WTC11 (cell line): ENCODE measurements at regions not wholly inside any gene's neighbourhood (a gene's known extent, or its start where the extent isn't known, plus 50 kb on each side); places are given as distances from the start of the nearest gene placed in this dataset.

ENCODE experiments used
- ATAC-seq: fragments of 200-7000 bp; cut with Tn5 transposase; 2 replicates; pipeline ENCODE4 v1.10.0; 2021; ENCODE audit warnings: mild to moderate bottlenecking, moderate library complexity
- CTCF ChIA-PET: fragments of 300-600 bp; sonication (Branson Sonifier 250); formaldehyde crosslinking; loops from one replicate; lab custom pipeline; 2021; ENCODE audit warnings: antibody characterized with exemption; lab: Charles Lee
- POLR2A ChIA-PET: fragments of 350-600 bp; sonication (Branson Sonifier 250); formaldehyde crosslinking; loops from one replicate; lab custom pipeline; 2021; ENCODE audit warnings: antibody characterized with exemption; lab: Charles Lee
- DNase-seq: peaks from one replicate; pipeline ENCODE4 v3.0.0; 2021; ENCODE audit warnings: low spot score
- H3K27ac Mint-ChIP-seq: 2 replicates; pipeline ENCODE4 v1.8.0; 2021; ENCODE audit warnings: mixed read lengths
- H3K27me3 Mint-ChIP-seq: 2 replicates; pipeline ENCODE4 v1.8.0; 2021; ENCODE audit warnings: low read depth, mild to moderate bottlenecking, moderate library complexity, mixed read lengths
- H3K36me3 Mint-ChIP-seq: 2 replicates; pipeline ENCODE4 v1.8.0; 2021; ENCODE audit warnings: mixed read lengths
- H3K4me1 Mint-ChIP-seq: 2 replicates; pipeline ENCODE4 v1.8.0; 2022; ENCODE audit warnings: mixed read lengths
- H3K4me3 Mint-ChIP-seq: 2 replicates; pipeline ENCODE4 v1.8.0; 2021; ENCODE audit warnings: mild to moderate bottlenecking, moderate library complexity, mixed read lengths
- H3K9me3 Mint-ChIP-seq: 2 replicates; pipeline ENCODE4 v1.8.0; 2021; ENCODE audit warnings: mixed read lengths
- ELF4 ChIP-seq: sonication (generic); formaldehyde crosslinking; IDR thresholded peaks from 2 replicates; pipeline ENCODE4 v1.8.1; 2022; ENCODE audit warnings: low read depth, mild to moderate bottlenecking, moderate library complexity, missing genetic modification reagents
- ESRRA ChIP-seq: sonication (generic); formaldehyde crosslinking; IDR thresholded peaks from 2 replicates; pipeline ENCODE4 v1.8.1; 2022; ENCODE audit warnings: mild to moderate bottlenecking, missing genetic modification reagents, borderline replicate concordance
- GTF2I ChIP-seq: fragments of 250-450 bp; sonication (Bioruptor Pico); conservative IDR thresholded peaks from 2 replicates; pipeline ENCODE4 v1.4.0; 2021; ENCODE audit warnings: mild to moderate bottlenecking
- NFE2L1 ChIP-seq: sonication (generic); formaldehyde crosslinking; IDR thresholded peaks from 2 replicates; pipeline ENCODE4 v1.8.1; 2023; ENCODE audit warnings: missing genetic modification reagents
- ZNF263 ChIP-seq: sonication (generic); formaldehyde crosslinking; IDR thresholded peaks from 2 replicates; pipeline ENCODE4 v1.8.1; 2022; ENCODE audit warnings: low read depth, mild to moderate bottlenecking, moderate library complexity, missing genetic modification reagents
- ZNF671 ChIP-seq: fragments of 250-450 bp; sonication (Bioruptor Pico); IDR thresholded peaks from 2 replicates; pipeline ENCODE4 v1.8.0; 2021; ENCODE audit warnings: mild to moderate bottlenecking
- TF ChIP-seq, protein P1 (sequence below): sonication (generic); formaldehyde crosslinking; IDR thresholded peaks from 2 replicates; pipeline ENCODE4 v1.8.1; 2023; ENCODE audit warnings: mild to moderate bottlenecking, missing genetic modification reagents, borderline replicate concordance
- TF ChIP-seq, protein P2 (sequence below): sonication (generic); formaldehyde crosslinking; IDR thresholded peaks from 2 replicates; pipeline ENCODE4 v1.8.0; 2022; ENCODE audit warnings: missing genetic modification reagents
- TF ChIP-seq, protein P3 (sequence below): sonication (generic); formaldehyde crosslinking; IDR thresholded peaks from 2 replicates; pipeline ENCODE4 v1.8.1; 2022; ENCODE audit warnings: mild to moderate bottlenecking, missing genetic modification reagents, moderate library complexity, borderline replicate concordance
- TF ChIP-seq, protein P4 (sequence below): sonication (generic); formaldehyde crosslinking; IDR thresholded peaks from 2 replicates; pipeline ENCODE4 v1.8.1; 2022; ENCODE audit warnings: low read depth, missing genetic modification reagents, borderline replicate concordance
- TF ChIP-seq, protein P5 (sequence below): sonication (generic); formaldehyde crosslinking; IDR thresholded peaks from 2 replicates; pipeline ENCODE4 v1.8.1; 2023; ENCODE audit warnings: mild to moderate bottlenecking, missing genetic modification reagents
- TF ChIP-seq, protein P6 (sequence below): fragments of 250-450 bp; sonication (Bioruptor Pico); IDR thresholded peaks from 2 replicates; pipeline ENCODE4 v2.1.2; 2022; ENCODE audit warnings: mild to moderate bottlenecking, moderate library complexity
- TF ChIP-seq, protein P7 (sequence below): fragments of 250-450 bp; sonication (Bioruptor Pico); IDR thresholded peaks from 2 replicates; pipeline ENCODE4 v1.8.0; 2021; ENCODE audit warnings: mild to moderate bottlenecking

DNA sequence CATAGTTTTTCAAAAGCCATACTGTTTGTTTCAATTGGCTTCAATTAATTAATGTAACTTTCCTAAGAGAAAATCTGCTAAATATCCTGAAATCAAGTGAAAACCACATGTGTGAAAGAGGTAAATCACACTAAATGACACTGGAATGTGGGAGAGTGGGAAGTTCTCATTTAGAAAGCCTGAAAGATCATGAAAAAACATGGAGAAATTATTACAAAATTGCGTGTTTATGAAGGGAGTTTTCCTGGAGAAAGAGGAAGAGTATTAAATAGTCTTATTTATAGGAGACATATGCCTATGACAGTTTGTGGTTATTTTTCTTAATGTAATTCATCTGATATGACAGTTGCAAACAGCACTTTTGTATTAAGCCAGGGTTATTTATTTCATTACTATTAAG, 183.7 kb downstream of the DKK2 start (continued):
- TF ChIP-seq, protein P1, sequence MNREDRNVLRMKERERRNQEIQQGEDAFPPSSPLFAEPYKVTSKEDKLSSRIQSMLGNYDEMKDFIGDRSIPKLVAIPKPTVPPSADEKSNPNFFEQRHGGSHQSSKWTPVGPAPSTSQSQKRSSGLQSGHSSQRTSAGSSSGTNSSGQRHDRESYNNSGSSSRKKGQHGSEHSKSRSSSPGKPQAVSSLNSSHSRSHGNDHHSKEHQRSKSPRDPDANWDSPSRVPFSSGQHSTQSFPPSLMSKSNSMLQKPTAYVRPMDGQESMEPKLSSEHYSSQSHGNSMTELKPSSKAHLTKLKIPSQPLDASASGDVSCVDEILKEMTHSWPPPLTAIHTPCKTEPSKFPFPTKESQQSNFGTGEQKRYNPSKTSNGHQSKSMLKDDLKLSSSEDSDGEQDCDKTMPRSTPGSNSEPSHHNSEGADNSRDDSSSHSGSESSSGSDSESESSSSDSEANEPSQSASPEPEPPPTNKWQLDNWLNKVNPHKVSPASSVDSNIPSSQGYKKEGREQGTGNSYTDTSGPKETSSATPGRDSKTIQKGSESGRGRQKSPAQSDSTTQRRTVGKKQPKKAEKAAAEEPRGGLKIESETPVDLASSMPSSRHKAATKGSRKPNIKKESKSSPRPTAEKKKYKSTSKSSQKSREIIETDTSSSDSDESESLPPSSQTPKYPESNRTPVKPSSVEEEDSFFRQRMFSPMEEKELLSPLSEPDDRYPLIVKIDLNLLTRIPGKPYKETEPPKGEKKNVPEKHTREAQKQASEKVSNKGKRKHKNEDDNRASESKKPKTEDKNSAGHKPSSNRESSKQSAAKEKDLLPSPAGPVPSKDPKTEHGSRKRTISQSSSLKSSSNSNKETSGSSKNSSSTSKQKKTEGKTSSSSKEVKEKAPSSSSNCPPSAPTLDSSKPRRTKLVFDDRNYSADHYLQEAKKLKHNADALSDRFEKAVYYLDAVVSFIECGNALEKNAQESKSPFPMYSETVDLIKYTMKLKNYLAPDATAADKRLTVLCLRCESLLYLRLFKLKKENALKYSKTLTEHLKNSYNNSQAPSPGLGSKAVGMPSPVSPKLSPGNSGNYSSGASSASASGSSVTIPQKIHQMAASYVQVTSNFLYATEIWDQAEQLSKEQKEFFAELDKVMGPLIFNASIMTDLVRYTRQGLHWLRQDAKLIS (CRISPR knock-in tag): no peak
- TF ChIP-seq, protein P2, sequence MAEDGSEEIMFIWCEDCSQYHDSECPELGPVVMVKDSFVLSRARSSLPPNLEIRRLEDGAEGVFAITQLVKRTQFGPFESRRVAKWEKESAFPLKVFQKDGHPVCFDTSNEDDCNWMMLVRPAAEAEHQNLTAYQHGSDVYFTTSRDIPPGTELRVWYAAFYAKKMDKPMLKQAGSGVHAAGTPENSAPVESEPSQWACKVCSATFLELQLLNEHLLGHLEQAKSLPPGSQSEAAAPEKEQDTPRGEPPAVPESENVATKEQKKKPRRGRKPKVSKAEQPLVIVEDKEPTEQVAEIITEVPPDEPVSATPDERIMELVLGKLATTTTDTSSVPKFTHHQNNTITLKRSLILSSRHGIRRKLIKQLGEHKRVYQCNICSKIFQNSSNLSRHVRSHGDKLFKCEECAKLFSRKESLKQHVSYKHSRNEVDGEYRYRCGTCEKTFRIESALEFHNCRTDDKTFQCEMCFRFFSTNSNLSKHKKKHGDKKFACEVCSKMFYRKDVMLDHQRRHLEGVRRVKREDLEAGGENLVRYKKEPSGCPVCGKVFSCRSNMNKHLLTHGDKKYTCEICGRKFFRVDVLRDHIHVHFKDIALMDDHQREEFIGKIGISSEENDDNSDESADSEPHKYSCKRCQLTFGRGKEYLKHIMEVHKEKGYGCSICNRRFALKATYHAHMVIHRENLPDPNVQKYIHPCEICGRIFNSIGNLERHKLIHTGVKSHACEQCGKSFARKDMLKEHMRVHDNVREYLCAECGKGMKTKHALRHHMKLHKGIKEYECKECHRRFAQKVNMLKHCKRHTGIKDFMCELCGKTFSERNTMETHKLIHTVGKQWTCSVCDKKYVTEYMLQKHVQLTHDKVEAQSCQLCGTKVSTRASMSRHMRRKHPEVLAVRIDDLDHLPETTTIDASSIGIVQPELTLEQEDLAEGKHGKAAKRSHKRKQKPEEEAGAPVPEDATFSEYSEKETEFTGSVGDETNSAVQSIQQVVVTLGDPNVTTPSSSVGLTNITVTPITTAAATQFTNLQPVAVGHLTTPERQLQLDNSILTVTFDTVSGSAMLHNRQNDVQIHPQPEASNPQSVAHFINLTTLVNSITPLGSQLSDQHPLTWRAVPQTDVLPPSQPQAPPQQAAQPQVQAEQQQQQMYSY (CRISPR knock-in tag): no peak
- TF ChIP-seq, protein P3, sequence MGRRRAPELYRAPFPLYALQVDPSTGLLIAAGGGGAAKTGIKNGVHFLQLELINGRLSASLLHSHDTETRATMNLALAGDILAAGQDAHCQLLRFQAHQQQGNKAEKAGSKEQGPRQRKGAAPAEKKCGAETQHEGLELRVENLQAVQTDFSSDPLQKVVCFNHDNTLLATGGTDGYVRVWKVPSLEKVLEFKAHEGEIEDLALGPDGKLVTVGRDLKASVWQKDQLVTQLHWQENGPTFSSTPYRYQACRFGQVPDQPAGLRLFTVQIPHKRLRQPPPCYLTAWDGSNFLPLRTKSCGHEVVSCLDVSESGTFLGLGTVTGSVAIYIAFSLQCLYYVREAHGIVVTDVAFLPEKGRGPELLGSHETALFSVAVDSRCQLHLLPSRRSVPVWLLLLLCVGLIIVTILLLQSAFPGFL (CRISPR knock-in tag): no peak

DNA sequence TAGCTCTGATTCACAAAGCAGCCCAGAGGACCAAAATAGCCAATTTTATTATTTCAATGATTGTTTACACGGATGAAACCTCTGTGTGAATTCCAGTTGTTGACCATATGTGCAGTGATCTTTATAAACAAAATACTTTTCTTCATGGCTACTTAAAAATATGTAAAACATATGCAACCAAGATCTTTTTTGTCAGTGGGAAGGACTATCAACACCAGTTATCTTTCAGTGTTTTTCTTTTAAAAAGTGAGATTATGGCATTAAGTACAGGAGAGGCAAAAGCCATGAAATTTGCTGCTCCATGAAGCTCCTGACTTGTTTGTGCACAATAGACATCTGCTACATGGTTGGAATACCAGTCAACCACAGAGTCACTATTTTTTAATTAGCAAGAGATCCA, 184.4 kb downstream of the DKK2 start:
- Mint-ChIP-seq H3K36me3 (no peaks in the 10 kb centered on the region), H3K4me1 (peaks cover 2% of the 10 kb centered on the region; the same call in 1 of the 2 replicates), H3K4me3 (no peak overlapping the region), H3K27me3 (no peaks in the 10 kb centered on the region), H3K27ac (no peak overlapping the region), H3K9me3 (no peaks in the 10 kb centered on the region)
- DNase-seq (no peak), ATAC-seq (no peak)
- POLR2A ChIA-PET: no interaction called here
- CTCF ChIA-PET: no interaction called here
- TF ChIP-seq, protein P4, sequence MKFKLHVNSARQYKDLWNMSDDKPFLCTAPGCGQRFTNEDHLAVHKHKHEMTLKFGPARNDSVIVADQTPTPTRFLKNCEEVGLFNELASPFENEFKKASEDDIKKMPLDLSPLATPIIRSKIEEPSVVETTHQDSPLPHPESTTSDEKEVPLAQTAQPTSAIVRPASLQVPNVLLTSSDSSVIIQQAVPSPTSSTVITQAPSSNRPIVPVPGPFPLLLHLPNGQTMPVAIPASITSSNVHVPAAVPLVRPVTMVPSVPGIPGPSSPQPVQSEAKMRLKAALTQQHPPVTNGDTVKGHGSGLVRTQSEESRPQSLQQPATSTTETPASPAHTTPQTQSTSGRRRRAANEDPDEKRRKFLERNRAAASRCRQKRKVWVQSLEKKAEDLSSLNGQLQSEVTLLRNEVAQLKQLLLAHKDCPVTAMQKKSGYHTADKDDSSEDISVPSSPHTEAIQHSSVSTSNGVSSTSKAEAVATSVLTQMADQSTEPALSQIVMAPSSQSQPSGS (CRISPR knock-in tag): no peak

DNA sequence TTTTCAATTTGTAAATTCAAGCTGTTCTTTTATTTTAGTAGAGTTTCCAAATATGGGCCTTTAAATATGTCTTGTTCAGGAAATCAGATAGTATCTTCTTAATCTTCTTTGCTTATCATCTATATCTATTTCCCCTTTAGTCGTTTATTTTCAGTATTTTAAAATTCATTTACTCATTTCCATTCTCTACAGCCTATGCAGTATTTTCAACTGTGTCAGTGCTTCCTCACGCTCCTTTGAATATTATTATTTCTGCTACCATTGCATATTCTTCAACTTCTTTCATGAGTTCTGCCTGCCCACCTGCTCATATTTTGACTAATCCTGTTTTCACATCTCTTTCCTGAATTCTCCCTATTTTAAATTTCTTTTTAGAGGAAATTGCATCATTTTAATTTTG, 185.4 kb downstream of the DKK2 start:
- Mint-ChIP-seq H3K9me3 (no peaks in the 10 kb centered on the region), H3K4me3 (no peak overlapping the region), H3K4me1 (peaks cover 2% of the 10 kb centered on the region; the same call in 1 of the 2 replicates), H3K36me3 (no peaks in the 10 kb centered on the region), H3K27ac (no peak overlapping the region), H3K27me3 (no peaks in the 10 kb centered on the region)
- ChIA-PET CTCF (no interaction called here), POLR2A (no interaction called here)
- ATAC-seq (no peak), DNase-seq (no peak)
- no peak for TF ChIP-seq ZNF263 (CRISPR knock-in tag)
- TF ChIP-seq, protein P5, sequence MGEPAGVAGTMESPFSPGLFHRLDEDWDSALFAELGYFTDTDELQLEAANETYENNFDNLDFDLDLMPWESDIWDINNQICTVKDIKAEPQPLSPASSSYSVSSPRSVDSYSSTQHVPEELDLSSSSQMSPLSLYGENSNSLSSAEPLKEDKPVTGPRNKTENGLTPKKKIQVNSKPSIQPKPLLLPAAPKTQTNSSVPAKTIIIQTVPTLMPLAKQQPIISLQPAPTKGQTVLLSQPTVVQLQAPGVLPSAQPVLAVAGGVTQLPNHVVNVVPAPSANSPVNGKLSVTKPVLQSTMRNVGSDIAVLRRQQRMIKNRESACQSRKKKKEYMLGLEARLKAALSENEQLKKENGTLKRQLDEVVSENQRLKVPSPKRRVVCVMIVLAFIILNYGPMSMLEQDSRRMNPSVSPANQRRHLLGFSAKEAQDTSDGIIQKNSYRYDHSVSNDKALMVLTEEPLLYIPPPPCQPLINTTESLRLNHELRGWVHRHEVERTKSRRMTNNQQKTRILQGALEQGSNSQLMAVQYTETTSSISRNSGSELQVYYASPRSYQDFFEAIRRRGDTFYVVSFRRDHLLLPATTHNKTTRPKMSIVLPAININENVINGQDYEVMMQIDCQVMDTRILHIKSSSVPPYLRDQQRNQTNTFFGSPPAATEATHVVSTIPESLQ (CRISPR knock-in tag): no peak
- no peak for TF ChIP-seq ZNF671 (CRISPR knock-in tag)
- TF ChIP-seq GTF2I (CRISPR knock-in tag): no peak
- TF ChIP-seq, protein P6, sequence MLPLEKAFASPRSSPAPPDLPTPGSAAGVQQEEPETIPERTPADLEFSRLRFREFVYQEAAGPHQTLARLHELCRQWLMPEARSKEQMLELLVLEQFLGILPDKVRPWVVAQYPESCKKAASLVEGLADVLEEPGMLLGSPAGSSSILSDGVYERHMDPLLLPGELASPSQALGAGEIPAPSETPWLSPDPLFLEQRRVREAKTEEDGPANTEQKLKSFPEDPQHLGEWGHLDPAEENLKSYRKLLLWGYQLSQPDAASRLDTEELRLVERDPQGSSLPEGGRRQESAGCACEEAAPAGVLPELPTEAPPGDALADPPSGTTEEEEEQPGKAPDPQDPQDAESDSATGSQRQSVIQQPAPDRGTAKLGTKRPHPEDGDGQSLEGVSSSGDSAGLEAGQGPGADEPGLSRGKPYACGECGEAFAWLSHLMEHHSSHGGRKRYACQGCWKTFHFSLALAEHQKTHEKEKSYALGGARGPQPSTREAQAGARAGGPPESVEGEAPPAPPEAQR (CRISPR knock-in tag): no peak
- no peak for TF ChIP-seq ESRRA (CRISPR knock-in tag)
- TF ChIP-seq, protein P1 (CRISPR knock-in tag): no peak
- TF ChIP-seq NFE2L1 (CRISPR knock-in tag): no peak
- TF ChIP-seq, protein P7, sequence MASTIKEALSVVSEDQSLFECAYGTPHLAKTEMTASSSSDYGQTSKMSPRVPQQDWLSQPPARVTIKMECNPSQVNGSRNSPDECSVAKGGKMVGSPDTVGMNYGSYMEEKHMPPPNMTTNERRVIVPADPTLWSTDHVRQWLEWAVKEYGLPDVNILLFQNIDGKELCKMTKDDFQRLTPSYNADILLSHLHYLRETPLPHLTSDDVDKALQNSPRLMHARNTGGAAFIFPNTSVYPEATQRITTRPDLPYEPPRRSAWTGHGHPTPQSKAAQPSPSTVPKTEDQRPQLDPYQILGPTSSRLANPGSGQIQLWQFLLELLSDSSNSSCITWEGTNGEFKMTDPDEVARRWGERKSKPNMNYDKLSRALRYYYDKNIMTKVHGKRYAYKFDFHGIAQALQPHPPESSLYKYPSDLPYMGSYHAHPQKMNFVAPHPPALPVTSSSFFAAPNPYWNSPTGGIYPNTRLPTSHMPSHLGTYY (CRISPR knock-in tag): no peak
- TF ChIP-seq ELF4 (CRISPR knock-in tag): no peak
